Kasumi-1 (cell line): ENCODE measurements at regions not wholly inside any gene's neighbourhood (a gene's known extent, or its start where the extent isn't known, plus 50 kb on each side); places are given as distances from the start of the nearest gene placed in this dataset.
A peak's percentile ranks its signal among the peaks of the same experiment; 100 is the strongest.

Experiments used
- DNase-seq, 2 experiments: peaks; one replicate each; lab custom pipeline; 2025; lab: John Stamatoyannopoulos, UW

- no peak for DNase-seq
Observed at GRCh38 chr15:36469311-36469966, 110.0 kb upstream of the CDIN1 start.

- DNase-seq = no peak
Observed at GRCh38 chr15:36472672-36473071, 106.8 kb upstream of the CDIN1 start.

GRCh38 chr15:36478561-36478960 lies 100.9 kb upstream of the CDIN1 start:
- DNase-seq = no peak

- DNase-seq = no peak
Observed at GRCh38 chr15:36479200-36479896, 100.1 kb upstream of the CDIN1 start.

- no peak for DNase-seq
Observed at GRCh38 chr15:36481156-36481555, 98.3 kb upstream of the CDIN1 start.

- DNase-seq = no peak
Observed at GRCh38 chr15:36483409-36483808, 96.0 kb upstream of the CDIN1 start.

- DNase-seq = no peak
Observed at GRCh38 chr15:36484038-36484778, 95.2 kb upstream of the CDIN1 start.

- DNase-seq = no peak
Observed at GRCh38 chr15:36491912-36492311, 87.5 kb upstream of the CDIN1 start.

- no peak for DNase-seq
Observed at GRCh38 chr15:36495456-36495991, 83.9 kb upstream of the CDIN1 start.

- DNase-seq = no peak
Observed at GRCh38 chr15:36497901-36498300, 81.5 kb upstream of the CDIN1 start.

GRCh38 chr15:36498401-36498800 lies 81.0 kb upstream of the CDIN1 start:
- DNase-seq = no peak

- no peak for DNase-seq
Observed at GRCh38 chr15:36498916-36499315, 80.5 kb upstream of the CDIN1 start.

- no peak for DNase-seq
Observed at GRCh38 chr15:36499412-36500389, 79.7 kb upstream of the CDIN1 start.

GRCh38 chr15:36501063-36501678 lies 78.3 kb upstream of the CDIN1 start:
- peak; percentile 34 to 69 for DNase-seq

GRCh38 chr15:36502509-36502908 lies 76.9 kb upstream of the CDIN1 start:
- DNase-seq = no peak

- DNase-seq = no peak
Observed at GRCh38 chr15:36506733-36507356, 72.6 kb upstream of the CDIN1 start.

- DNase-seq = no peak
Observed at GRCh38 chr15:36507458-36507857, 72.0 kb upstream of the CDIN1 start.

GRCh38 chr15:36511594-36511993 lies 67.8 kb upstream of the CDIN1 start:
- DNase-seq = no peak

GRCh38 chr15:36517758-36518157 lies 61.7 kb upstream of the CDIN1 start:
- DNase-seq = no peak

- no peak for DNase-seq
Observed at GRCh38 chr15:36519067-36519466, 60.4 kb upstream of the CDIN1 start.

- DNase-seq = no peak
Observed at GRCh38 chr15:36525430-36525829, 54.0 kb upstream of the CDIN1 start.
